Hypothalamus (tissue), 51 donors: ENCODE measurements at regions not wholly inside any gene's neighbourhood (a gene's known extent, or its start where the extent isn't known, plus 50 kb on each side); places are given as distances from the start of the nearest gene placed in this dataset.

Experiments used
- DNase-seq, 51 donors: peaks; one replicate each; lab custom pipeline; 2025; lab: John Stamatoyannopoulos, UW

DNA sequence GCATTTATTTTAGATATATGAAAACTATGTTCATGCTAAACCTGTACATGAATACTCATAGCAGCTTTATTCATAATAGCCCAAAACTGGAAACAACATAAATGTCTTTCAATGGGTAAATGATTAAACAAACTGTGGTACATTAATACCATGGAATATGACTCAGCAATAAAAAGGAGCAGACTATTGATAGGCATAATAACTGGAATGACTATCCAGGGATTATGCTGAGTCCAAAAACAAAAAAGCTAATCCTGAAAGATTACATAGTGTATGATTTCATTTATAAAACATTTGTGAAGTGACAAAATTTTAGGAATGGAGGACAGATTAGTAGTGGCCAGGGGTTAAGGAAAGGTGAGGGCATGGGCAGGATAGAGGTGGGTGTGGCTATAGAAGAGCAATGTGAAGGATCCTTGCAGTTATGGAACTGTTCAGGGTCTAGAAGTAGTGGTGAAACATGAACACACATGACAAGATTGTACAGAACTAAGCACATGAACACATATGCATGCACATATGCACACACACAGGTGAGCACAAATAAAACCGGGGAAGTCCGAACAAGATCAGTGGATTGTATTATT lies 61.1 kb upstream of the CDKN3 start:
- no peak for DNase-seq

DNA sequence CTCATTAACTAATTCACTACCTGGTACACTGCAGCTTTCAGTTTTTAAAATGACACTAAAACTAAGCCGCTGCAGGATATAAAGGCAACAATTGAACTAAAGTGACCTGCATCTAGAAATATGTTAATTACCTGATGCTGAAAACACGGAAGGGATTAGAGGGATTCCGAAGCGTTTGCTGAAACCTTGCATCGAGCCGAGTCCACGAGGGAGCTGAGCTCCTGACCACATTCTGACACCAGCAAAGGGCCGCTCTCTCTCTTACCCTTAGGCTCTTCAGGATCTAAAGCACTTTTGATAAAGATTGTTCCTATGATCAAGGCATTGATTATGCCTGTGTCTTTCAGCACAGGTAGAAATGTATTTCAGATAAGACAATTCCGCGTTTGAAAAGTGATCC lies 59.5 kb upstream of the CDKN3 start:
- DNase-seq: no peak

DNA sequence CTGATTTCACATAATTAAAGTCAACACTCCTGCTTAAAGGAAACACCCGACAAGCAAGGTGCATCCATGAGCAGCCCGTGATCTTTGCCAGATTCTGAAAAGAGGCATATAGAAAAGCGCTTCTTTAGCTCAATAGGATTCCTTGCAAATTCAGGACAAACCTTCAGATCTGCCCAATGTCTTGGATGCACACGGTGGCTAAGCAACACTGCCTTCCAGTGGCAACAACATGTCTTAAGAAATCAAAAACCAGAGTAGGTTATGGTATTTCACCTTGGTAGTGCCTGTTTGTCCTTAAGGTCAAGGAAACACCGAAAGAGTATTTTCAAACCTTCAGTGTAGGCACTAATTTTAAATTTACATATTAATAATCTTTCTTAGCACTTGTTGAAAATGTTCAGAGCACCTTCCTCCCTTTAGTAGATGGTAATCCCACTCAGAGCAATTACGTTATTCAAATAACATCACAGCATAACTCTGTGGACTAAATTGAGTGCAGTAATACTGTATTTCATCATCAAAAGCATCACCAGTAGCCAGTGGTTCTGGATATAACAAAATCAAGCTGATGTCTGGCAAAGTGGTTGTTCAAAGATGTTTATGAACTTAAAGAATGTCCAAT lies 58.0 kb upstream of the CDKN3 start:
- DNase-seq: peak in 1 of 51 donors; percentile 18

DNA sequence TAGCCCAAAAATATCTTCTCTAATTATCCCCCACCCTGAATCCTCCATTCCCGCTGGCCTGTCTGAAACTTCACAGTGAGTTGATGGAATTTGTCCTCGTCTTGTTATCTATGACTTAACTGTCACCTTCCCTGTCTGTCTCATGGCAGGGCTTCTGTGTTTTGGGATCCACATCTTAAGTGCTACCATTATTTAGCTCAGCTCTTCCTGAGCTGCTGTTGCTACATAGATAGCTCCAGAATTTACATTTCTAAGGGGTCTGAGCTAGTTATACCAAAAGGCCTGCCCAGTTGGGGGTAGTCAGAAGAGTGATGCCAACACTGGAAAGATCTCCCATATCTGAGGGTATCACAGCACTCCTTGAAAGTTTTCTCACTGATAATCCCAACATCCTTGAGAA lies 57.0 kb upstream of the CDKN3 start:
- DNase-seq: no peak

DNA sequence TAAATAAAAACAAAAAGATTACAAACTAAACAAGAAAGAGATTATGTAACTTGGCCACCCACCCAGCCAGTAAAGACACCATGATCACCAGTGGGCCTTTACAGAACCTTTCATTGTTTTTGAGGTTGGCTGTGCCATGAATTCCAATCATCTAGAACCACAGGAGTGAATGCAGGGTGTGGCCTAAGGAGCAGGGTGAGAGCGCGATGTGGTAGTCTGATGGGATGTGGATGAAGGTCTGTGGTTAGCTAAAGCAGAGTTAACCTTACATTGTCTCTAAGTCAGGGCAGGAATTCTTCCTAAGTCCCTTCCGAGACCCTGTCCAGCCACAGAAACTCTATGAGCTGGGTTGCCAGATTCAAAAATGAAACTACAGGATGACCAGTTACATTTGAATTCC lies 54.0 kb upstream of the CDKN3 start:
- no peak for DNase-seq

DNA sequence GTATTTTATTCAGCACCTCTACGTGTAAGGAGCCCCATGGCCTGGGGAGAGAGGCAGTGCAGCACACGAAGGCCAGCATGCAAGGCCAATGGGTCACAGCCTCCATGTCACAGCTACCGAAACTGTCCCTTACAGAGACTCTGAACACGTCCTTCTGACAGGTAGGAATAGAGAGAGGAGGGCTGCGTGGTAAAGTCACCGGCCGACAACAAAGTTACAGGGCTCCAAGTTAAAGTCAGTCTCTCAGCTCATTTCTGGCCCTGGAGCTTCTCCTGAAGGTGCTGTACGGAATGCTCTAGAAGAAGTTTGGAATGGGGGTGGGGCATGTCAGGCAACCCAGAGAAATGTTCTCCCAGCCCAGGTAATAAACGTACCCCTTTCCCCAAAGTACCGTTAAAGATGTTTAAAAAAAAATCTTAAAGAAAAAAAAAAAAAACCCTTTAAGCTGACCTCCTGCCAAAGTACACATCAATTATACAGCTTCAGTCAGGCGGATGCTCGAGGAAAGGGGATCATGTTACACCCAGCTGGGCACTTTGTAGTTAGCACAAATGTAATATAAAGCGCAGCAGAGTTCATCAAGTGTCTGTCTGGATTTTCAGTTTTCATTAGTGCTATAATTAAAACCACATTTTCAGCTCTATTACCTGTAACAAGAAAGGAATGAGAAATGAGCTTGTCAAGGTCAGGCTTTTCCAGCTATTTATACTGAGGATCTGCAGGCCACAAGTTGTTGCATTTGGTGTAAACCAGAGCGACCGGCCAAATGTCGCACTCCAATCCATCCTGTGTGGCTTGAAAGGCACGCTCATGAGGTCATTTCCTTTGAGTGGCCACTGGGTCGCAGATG lies 53.3 kb upstream of the CDKN3 start:
- DNase-seq: no peak

DNA sequence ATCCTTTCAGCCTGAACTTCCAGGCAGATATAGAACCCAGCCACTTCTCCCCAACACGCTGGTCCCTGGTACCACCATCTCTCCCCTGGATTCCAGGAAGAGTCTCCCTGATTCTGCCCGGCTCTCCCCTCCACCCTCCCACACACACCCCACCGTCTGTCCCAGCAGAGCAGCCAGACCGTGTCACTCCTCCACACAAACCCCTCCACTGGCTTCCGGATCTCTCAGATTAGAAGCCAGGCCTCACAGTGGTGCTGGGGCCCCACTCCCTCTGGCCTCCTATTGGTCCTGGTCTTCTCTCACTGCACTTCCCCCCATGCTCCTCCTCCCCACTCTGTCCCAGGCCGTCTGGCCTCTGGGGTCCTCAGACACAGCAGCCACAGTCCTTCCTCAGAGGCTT lies 52.4 kb upstream of the CDKN3 start:
- DNase-seq: no peak

DNA sequence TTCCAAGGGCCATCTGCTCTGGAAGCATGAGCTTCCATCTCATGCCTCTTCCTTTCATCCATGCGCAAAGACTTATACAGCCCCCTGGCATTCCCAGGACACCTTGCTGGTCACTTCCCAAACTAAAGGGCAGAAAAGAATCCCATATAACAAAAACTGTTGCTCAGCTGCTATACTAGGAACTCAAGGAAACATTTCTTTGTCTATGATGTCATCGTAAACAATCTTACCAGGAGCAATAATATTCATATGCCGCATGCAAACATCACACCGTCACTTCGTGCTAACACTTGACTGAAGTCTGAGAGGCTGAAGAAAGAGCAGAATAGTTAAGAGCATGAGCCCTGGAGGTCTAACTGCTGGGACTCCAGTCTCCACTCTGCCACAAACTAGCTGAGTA lies 50.5 kb upstream of the CDKN3 start:
- DNase-seq: no peak
